Activated B cell treated with CpG ODN at 0.5 μM for 24 hours (primary cell): ENCODE measurements at regions not wholly inside any gene's neighbourhood (a gene's known extent, or its start where the extent isn't known, plus 50 kb on each side); places are given as distances from the start of the nearest gene placed in this dataset.

ENCODE experiments used
- ATAC-seq: fragments of 200-7000 bp; cut with Tn5 transposase; one replicate; pipeline ENCODE4 v1.10.0; 2021; ENCODE audit warnings: low read depth, mild to moderate bottlenecking, moderate library complexity
- CTCF ChIA-PET: fragments of 350-600 bp; sonication (Branson Sonifier 250); formaldehyde crosslinking; loops from one replicate; lab custom pipeline; 2021; ENCODE audit warnings: antibody characterized with exemption; lab: Charles Lee
- POLR2A ChIA-PET: fragments of 350-600 bp; sonication (Branson Sonifier 250); formaldehyde crosslinking; loops from one replicate; lab custom pipeline; 2021; ENCODE audit warnings: antibody characterized with exemption; lab: Charles Lee
- DNase-seq: peaks from one replicate; pipeline ENCODE4 v3.0.0; 2022
- H3K27ac Mint-ChIP-seq: one replicate; pipeline ENCODE4 v1.8.0; 2020; ENCODE audit warnings: mixed read lengths
- H3K27me3 Mint-ChIP-seq: one replicate; pipeline ENCODE4 v1.8.0; 2021; ENCODE audit warnings: mixed read lengths
- H3K36me3 Mint-ChIP-seq: one replicate; pipeline ENCODE4 v1.8.0; 2021; ENCODE audit warnings: low read depth, mixed read lengths
- H3K4me1 Mint-ChIP-seq: one replicate; pipeline ENCODE4 v1.8.0; 2021; ENCODE audit warnings: mixed read lengths
- H3K4me3 Mint-ChIP-seq: one replicate; pipeline ENCODE4 v1.8.0; 2020; ENCODE audit warnings: mild to moderate bottlenecking, mixed read lengths
- H3K9me3 Mint-ChIP-seq: one replicate; pipeline ENCODE4 v1.8.0; 2020; ENCODE audit warnings: mixed read lengths
- CTCF ChIP-seq: fragments of 200-600 bp; IDR thresholded peaks from one replicate; pipeline ENCODE4 v1.8.0; 2022; ENCODE audit warnings: antibody characterized with exemption, mild to moderate bottlenecking
- intact Hi-C: fragments of 100-400 bp; cut with micrococcal nuclease; formaldehyde crosslinking; loops from one replicate; pipeline ENCODE4 v1.15.1; 2024

- Mint-ChIP-seq H3K9me3 (peaks cover under 1% of the 10 kb centered on the region), H3K27me3 (no peaks in the 10 kb centered on the region), H3K4me1 (peaks cover 26% of the 10 kb centered on the region), H3K36me3 (peaks cover 8% of the 10 kb centered on the region), H3K27ac (no peak overlapping the region), H3K4me3 (no peak overlapping the region)
- POLR2A ChIA-PET, result interaction anchor here (2.5 kb wide), 1 partner anchor 59 kb away, joined by 12 read pairs; no protein-coding TSS in a partner anchor
- ATAC-seq, result no peak
- no peak for TF ChIP-seq CTCF
- CTCF ChIA-PET, result no interaction called here
- DNase-seq, result no peak
- intact Hi-C loops, result loop anchor here (2.0 kb wide), 2 partner anchors 15 to 21 kb away; no protein-coding TSS in a partner anchor
Measured at GRCh38 chr16:17011712-17012111, 459.0 kb downstream of the XYLT1 start.

GRCh38 chr16:17013038-17013437 lies 457.7 kb downstream of the XYLT1 start:
- H3K27me3 Mint-ChIP-seq, result no peaks in the 10 kb centered on the region
- POLR2A ChIA-PET, result interaction anchor here (0.6 to 3.3 kb wide), 4 partner anchors 11 to 58 kb away, joined by 3 to 26 read pairs (median 8); no protein-coding TSS in a partner anchor
- no peak for ATAC-seq
- no peak for DNase-seq
- H3K36me3 Mint-ChIP-seq, result peaks cover 14% of the 10 kb centered on the region
- CTCF ChIA-PET, result no interaction called here
- peak overlapping the region; percentile 96 for H3K27ac Mint-ChIP-seq
- intact Hi-C loops, result loop anchor here (1.0 to 2.0 kb wide), 3 partner anchors 14 to 58 kb away; no protein-coding TSS in a partner anchor
- TF ChIP-seq CTCF, result no peak
- H3K4me3 Mint-ChIP-seq, result peak overlapping the region; percentile 92
- H3K9me3 Mint-ChIP-seq, result peaks cover 7% of the 10 kb centered on the region
- peaks cover 26% of the 10 kb centered on the region for H3K4me1 Mint-ChIP-seq

DNA sequence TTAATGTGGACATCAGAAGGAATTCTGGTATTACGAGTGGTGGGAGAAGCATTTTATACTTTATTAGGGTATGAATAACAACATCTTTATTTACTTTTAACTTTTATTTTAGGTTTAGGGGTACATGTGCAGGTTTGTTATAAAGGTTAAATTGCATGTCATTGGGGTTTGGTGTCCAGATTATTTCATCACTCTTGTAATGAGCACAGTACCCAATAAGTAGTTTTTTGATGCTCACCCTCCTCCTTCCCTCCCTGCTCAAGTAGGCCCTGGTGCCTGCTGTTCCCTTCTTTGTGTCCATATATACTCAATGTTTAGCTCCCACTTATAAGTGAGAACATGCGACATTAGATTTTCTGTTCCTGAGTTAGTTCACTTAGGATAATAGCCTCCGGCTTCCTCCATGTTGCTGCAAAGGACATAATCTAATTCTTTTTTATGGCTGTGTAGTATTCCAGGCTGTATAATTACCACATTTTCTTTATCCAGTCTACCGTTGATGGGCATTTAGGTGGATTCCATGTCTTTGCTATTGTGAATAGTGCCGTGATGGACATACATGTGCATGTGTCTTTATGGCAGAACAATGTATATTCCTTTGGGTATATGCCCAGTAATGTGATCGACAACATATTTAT lies 456.2 kb downstream of the XYLT1 start:
- DNase-seq (no peak), ATAC-seq (no peak)
- intact Hi-C loops, result no loop called here
- no peak for TF ChIP-seq CTCF
- ChIA-PET POLR2A (interaction anchor here (0.6 to 3.3 kb wide), 8 partner anchors 9 to 453 kb away, joined by 3 to 26 read pairs (median 6); no protein-coding TSS in a partner anchor), CTCF (no interaction called here)
- H3K27me3 Mint-ChIP-seq, result no peaks in the 10 kb centered on the region
- peaks cover 14% of the 10 kb centered on the region for H3K36me3 Mint-ChIP-seq
- peak overlapping the region; percentile 92 for H3K4me3 Mint-ChIP-seq
- peak overlapping the region; percentile 96 for H3K27ac Mint-ChIP-seq
- H3K9me3 Mint-ChIP-seq, result peaks cover 7% of the 10 kb centered on the region
- H3K4me1 Mint-ChIP-seq, result peaks cover 37% of the 10 kb centered on the region

GRCh38 chr16:17015702-17016101 lies 455.1 kb downstream of the XYLT1 start:
- no peak for TF ChIP-seq CTCF
- Mint-ChIP-seq H3K4me3 (no peak overlapping the region), H3K27ac (no peak overlapping the region), H3K27me3 (no peaks in the 10 kb centered on the region), H3K9me3 (peaks cover 7% of the 10 kb centered on the region), H3K4me1 (peaks cover 42% of the 10 kb centered on the region), H3K36me3 (peaks cover 14% of the 10 kb centered on the region)
- CTCF ChIA-PET, result no interaction called here
- intact Hi-C loops, result no loop called here
- DNase-seq (no peak), ATAC-seq (no peak)
- POLR2A ChIA-PET, result interaction anchor here (0.6 to 3.3 kb wide), 3 partner anchors 11 to 53 kb away, joined by 3 to 26 read pairs (median 4); no protein-coding TSS in a partner anchor

- DNase-seq (no peak), ATAC-seq (no peak)
- ChIA-PET CTCF (no interaction called here), POLR2A (no interaction called here)
- intact Hi-C loops, result no loop called here
- H3K4me3 Mint-ChIP-seq, result no peak overlapping the region
- no peak for TF ChIP-seq CTCF
- H3K9me3 Mint-ChIP-seq, result peaks cover 7% of the 10 kb centered on the region
- peaks cover 14% of the 10 kb centered on the region for H3K36me3 Mint-ChIP-seq
- no peak overlapping the region for H3K27ac Mint-ChIP-seq
- no peaks in the 10 kb centered on the region for H3K27me3 Mint-ChIP-seq
- H3K4me1 Mint-ChIP-seq, result peaks cover 41% of the 10 kb centered on the region
Measured at GRCh38 chr16:17017442-17017841, 453.3 kb downstream of the XYLT1 start.
